Left kidney (tissue), 1 donor: ENCODE measurements at regions not wholly inside any gene's neighbourhood (a gene's known extent, or its start where the extent isn't known, plus 50 kb on each side); places are given as distances from the start of the nearest gene placed in this dataset.

Experiments
- DNase-seq: peaks from one replicate; pipeline ENCODE4 v3.0.0-alpha.2; 2013

- DNase-seq = no peak
These were observed 375.9 kb downstream of the MCTP2 start for GRCh38 chr15:94607176-94607654.

GRCh38 chr15:94610069-94610468 is 378.7 kb downstream of the MCTP2 start:
- no peak for DNase-seq

- DNase-seq = no peak
These were observed 379.1 kb downstream of the MCTP2 start for GRCh38 chr15:94610485-94610884.

- DNase-seq = no peak
These were observed 380.3 kb downstream of the MCTP2 start for GRCh38 chr15:94611656-94612055.

GRCh38 chr15:94615688-94616087 is 384.3 kb downstream of the MCTP2 start:
- DNase-seq = no peak

GRCh38 chr15:94620632-94621031 is 389.3 kb downstream of the MCTP2 start:
- no peak for DNase-seq

GRCh38 chr15:94621736-94622135 is 390.4 kb downstream of the MCTP2 start:
- no peak for DNase-seq

- no peak for DNase-seq
These were observed 395.6 kb downstream of the MCTP2 start for GRCh38 chr15:94626949-94627348.

GRCh38 chr15:94631608-94632007 is 400.2 kb downstream of the MCTP2 start:
- no peak for DNase-seq

- DNase-seq = no peak
These were observed 406.8 kb downstream of the MCTP2 start for GRCh38 chr15:94638183-94638582.

- DNase-seq = no peak
These were observed 408.3 kb downstream of the MCTP2 start for GRCh38 chr15:94639701-94640100.

- no peak for DNase-seq
These were observed 413.1 kb downstream of the MCTP2 start for GRCh38 chr15:94644433-94644832.

GRCh38 chr15:94653071-94653470 is 421.7 kb downstream of the MCTP2 start:
- DNase-seq = no peak

- no peak for DNase-seq
These were observed 424.0 kb downstream of the MCTP2 start for GRCh38 chr15:94655249-94655880.

GRCh38 chr15:94665676-94666441 is 434.5 kb downstream of the MCTP2 start:
- no peak for DNase-seq

- DNase-seq = no peak
These were observed 435.2 kb downstream of the MCTP2 start for GRCh38 chr15:94666553-94666952.

- DNase-seq = no peak
These were observed 435.7 kb downstream of the MCTP2 start for GRCh38 chr15:94667109-94667508.

GRCh38 chr15:94670438-94671034 is 439.2 kb downstream of the MCTP2 start:
- DNase-seq = peak; percentile 78

- DNase-seq = peak; percentile 53
These were observed 440.6 kb downstream of the MCTP2 start for GRCh38 chr15:94671858-94672532.

- no peak for DNase-seq
These were observed 442.4 kb downstream of the MCTP2 start for GRCh38 chr15:94673801-94674200.

GRCh38 chr15:94674296-94674695 is 442.9 kb downstream of the MCTP2 start:
- DNase-seq = peak; percentile 66

- no peak for DNase-seq
These were observed 445.9 kb downstream of the MCTP2 start for GRCh38 chr15:94677202-94677790.
